ENCODE measurements at regions not wholly inside any gene's neighbourhood (a gene's known extent, or its start where the extent isn't known, plus 50 kb on each side); places are given as distances from the start of the nearest gene placed in this dataset.
"Not testable (repeated sequence)": the region's sequence is repeated elsewhere in the genome, so short reads cannot be mapped to it uniquely, and the experiment has no call there.

DNA sequence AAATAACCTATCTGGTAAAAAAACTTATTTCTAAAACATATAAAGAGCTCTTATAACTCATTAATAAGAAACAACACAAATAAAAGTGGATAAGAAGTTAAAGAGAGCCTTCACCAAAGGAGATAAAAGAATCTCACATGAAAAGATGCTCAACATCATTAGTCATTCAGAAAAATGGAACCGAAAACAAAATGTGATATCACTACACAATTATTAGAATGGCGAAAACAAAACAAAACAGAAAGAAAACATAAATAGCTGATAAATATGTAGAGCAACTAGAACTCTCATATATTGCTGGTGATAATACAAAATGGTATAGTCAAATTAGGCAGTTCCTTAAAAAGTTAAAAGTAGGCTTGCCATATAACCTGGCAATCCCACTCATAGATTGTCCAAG is 1109.3 kb downstream of the PLA2G4A start:
- Mint-ChIP-seq H3K9me3 (no peaks in the 10 kb centered on the region), H3K27ac (no peak overlapping the region), H3K4me1 (no peaks in the 10 kb centered on the region), H3K36me3 (ENCODE audit: low read depth) (no peaks in the 10 kb centered on the region), H3K4me3 (no peak overlapping the region), H3K27me3 (no peaks in the 10 kb centered on the region)
- POLR2A ChIA-PET = no interaction called here
- ATAC-seq (ENCODE audit: low read depth) (no peak), DNase-seq (no peak)
- intact Hi-C loops (cut with micrococcal nuclease) = no loop called here
- CTCF ChIA-PET = no interaction called here
- TF ChIP-seq, protein P1, sequence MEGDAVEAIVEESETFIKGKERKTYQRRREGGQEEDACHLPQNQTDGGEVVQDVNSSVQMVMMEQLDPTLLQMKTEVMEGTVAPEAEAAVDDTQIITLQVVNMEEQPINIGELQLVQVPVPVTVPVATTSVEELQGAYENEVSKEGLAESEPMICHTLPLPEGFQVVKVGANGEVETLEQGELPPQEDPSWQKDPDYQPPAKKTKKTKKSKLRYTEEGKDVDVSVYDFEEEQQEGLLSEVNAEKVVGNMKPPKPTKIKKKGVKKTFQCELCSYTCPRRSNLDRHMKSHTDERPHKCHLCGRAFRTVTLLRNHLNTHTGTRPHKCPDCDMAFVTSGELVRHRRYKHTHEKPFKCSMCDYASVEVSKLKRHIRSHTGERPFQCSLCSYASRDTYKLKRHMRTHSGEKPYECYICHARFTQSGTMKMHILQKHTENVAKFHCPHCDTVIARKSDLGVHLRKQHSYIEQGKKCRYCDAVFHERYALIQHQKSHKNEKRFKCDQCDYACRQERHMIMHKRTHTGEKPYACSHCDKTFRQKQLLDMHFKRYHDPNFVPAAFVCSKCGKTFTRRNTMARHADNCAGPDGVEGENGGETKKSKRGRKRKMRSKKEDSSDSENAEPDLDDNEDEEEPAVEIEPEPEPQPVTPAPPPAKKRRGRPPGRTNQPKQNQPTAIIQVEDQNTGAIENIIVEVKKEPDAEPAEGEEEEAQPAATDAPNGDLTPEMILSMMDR (IDR thresholded peaks at IDR 0.05) = no peak

DNA sequence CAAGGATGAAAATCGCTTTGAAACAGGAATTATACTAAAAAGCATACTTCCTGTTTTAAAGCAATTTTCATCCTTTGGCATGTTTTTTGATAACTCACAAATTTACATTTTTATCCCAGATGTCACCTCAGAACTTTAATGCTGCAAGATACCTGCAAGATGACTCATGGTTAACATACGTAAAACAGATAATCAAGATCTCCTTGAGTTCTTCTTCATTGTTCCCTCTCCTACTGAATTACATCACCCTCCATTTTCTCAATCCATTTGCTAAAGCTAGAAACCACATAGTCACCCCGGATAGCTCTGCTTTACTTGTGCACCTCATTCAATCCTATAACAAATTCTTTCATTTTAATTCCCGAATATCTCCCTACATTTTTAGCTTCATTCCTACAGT is 1114.2 kb downstream of the PLA2G4A start:
- DNase-seq (no peak), ATAC-seq (ENCODE audit: low read depth) (no peak)
- Mint-ChIP-seq H3K9me3 (peaks cover 2% of the 10 kb centered on the region), H3K4me1 (no peaks in the 10 kb centered on the region), H3K4me3 (no peak overlapping the region), H3K27me3 (no peaks in the 10 kb centered on the region), H3K36me3 (ENCODE audit: low read depth) (no peaks in the 10 kb centered on the region), H3K27ac (no peak overlapping the region)
- ChIA-PET POLR2A (no interaction called here), CTCF (no interaction called here)
- intact Hi-C loops (cut with micrococcal nuclease) = no loop called here
- TF ChIP-seq, protein P1 (IDR thresholded peaks at IDR 0.05) = no peak

DNA sequence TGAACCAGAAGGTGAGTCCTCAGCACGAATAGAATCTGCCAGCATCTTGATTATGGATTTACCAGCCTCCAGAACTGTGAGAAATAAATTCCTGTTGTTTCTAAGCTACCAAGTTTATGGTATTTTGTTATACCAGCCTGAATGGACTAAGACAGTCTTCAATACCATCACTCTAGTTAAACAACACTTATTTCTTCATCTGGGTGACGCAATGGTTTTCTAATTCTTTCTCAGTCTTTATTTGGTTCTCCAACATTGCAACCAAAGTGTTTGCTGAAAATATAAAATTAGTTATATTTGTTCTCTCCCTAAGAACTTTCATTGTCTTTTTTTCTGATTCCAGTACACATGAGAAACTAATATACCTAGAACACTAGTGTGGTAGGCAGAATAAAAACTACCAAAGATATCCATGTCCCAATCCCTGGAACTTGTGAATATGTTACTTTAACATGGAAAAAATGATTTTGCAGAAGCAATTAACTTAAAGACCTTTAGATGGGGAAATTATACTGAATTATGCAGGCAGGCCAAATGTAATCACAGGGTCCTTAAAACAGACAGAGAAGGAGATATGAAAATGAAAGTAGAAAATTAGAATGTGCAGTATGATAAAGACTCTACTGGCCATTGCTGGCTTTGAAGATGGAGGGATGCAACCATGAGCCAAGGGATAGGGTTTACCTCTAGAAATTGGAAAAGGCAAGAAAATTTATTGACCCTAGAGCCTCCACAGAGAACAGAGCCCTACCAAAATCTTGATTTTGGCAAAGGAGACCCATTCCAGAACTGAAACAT is 1115.1 kb downstream of the PLA2G4A start:
- H3K4me1 Mint-ChIP-seq = no peaks in the 10 kb centered on the region
- intact Hi-C loops (cut with micrococcal nuclease) = no loop called here
- TF ChIP-seq, protein P1 (IDR thresholded peaks at IDR 0.05) = no peak
- ChIA-PET POLR2A (no interaction called here), CTCF (no interaction called here)
- no peaks in the 10 kb centered on the region for H3K36me3 Mint-ChIP-seq (ENCODE audit: low read depth)
- peaks cover 2% of the 10 kb centered on the region for H3K9me3 Mint-ChIP-seq
- no peaks in the 10 kb centered on the region for H3K27me3 Mint-ChIP-seq
- no peak for DNase-seq
- H3K27ac Mint-ChIP-seq = no peak overlapping the region
- ATAC-seq (ENCODE audit: low read depth) = no peak
- H3K4me3 Mint-ChIP-seq = no peak overlapping the region

DNA sequence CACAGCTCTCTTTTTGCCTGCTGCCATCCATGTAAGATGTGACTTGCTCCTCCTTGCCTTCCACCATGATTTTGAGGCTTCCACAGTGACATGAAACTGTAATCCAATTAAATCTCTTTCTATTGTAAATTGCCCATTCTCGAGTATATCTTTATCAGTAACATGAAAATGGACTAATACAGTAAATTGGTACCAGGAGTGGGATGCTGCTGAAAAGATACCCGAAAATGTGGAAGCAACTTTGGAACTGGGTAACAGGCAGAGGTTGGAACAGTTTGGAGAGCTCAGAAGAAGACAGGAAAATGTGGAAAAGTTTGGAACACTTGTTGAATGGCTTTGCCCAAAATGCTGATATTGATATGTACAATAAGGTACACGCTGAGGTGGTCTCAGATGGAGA is 1117.9 kb downstream of the PLA2G4A start:
- intact Hi-C loops (cut with micrococcal nuclease) = not testable (repeated sequence)

DNA sequence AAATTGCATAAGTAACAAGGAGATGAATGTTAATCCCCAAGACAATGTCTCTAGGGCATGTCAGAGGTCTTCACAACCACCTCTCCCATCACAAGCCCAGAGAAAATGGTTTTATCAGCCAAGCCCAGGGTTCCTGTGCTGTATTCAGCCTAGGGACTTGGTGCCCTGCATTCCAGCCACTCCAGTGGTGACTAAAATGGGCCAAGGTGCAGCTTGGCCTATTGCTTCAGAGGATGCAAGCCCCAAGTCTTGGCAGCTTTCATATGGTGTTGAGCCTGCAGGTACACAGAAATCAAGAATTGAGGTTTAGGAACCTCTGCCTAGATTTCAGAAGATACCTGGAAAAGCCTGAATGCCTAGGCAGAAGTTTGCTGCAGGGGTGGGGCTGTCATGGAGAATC is 1118.6 kb downstream of the PLA2G4A start:
- TF ChIP-seq, protein P1 (IDR thresholded peaks at IDR 0.05) = no peak
- Mint-ChIP-seq H3K36me3 (ENCODE audit: low read depth) (no peaks in the 10 kb centered on the region), H3K4me3 (no peak overlapping the region), H3K9me3 (peaks cover 9% of the 10 kb centered on the region), H3K4me1 (no peaks in the 10 kb centered on the region), H3K27ac (no peak overlapping the region), H3K27me3 (no peaks in the 10 kb centered on the region)
- DNase-seq = no peak
- intact Hi-C loops (cut with micrococcal nuclease) = no loop called here
- no peak for ATAC-seq (ENCODE audit: low read depth)
- ChIA-PET POLR2A (no interaction called here), CTCF (no interaction called here)

More for the DNA sequence above, 1117.9 kb downstream of the PLA2G4A start:
- H3K4me3 Mint-ChIP-seq; H3K27me3 Mint-ChIP-seq; H3K27ac Mint-ChIP-seq; CTCF ChIA-PET; H3K4me1 Mint-ChIP-seq; POLR2A ChIA-PET; DNase-seq; H3K36me3 Mint-ChIP-seq (ENCODE audit: low read depth); ATAC-seq (ENCODE audit: low read depth); H3K9me3 Mint-ChIP-seq: not testable (repeated sequence)

Measured in activated B cell treated with CpG ODN at 0.5 μM for 24 hours (primary cell).